PC-9 (cell line): ENCODE measurements at regions not wholly inside any gene's neighbourhood (a gene's known extent, or its start where the extent isn't known, plus 50 kb on each side); places are given as distances from the start of the nearest gene placed in this dataset.

Source experiments
- CTCF ChIP-seq: fragments of 200-600 bp; sonication (generic); conservative IDR thresholded peaks from 2 replicates; pipeline ENCODE4 v1.6.1; 2017; ENCODE audit warnings: mixed run types, antibody characterized with exemption, mild to moderate bottlenecking, moderate library complexity
- EZH2 ChIP-seq: fragments of 200-600 bp; sonication (generic); IDR thresholded peaks from 2 replicates; pipeline ENCODE4 v1.8.0; 2017; ENCODE audit warnings: antibody characterized with exemption, low read depth

GRCh38 chr3:43180027-43180426 is 74.1 kb upstream of the POMGNT2 start:
- TF ChIP-seq EZH2 = no peak
- no peak for TF ChIP-seq CTCF
